Suprapubic skin (tissue), 4 donors: ENCODE measurements at regions not wholly inside any gene's neighbourhood (a gene's known extent, or its start where the extent isn't known, plus 50 kb on each side); places are given as distances from the start of the nearest gene placed in this dataset.
A peak's percentile ranks its signal among the peaks of the same experiment; 100 is the strongest.

Experiments
- DNase-seq, 2 donors: peaks; one replicate each; pipeline ENCODE4 v3.0.0-alpha.2; 2019; ENCODE audit warnings: low spot score in 2 of 2
- H3K27ac ChIP-seq: fragments of 200-600 bp; sonication (generic); one replicate; pipeline ENCODE4 v1.5.1; 2019
- H3K27me3 ChIP-seq: fragments of 200-600 bp; sonication (generic); one replicate; pipeline ENCODE4 v1.5.1; 2019
- H3K36me3 ChIP-seq: fragments of 200-600 bp; sonication (generic); one replicate; pipeline ENCODE4 v1.5.1; 2019
- H3K4me1 ChIP-seq: fragments of 200-600 bp; sonication (generic); one replicate; pipeline ENCODE4 v1.5.1; 2019
- H3K4me3 ChIP-seq: fragments of 200-600 bp; sonication (generic); one replicate; pipeline ENCODE4 v1.5.1; 2019; ENCODE audit warnings: mild to moderate bottlenecking
- H3K9me3 ChIP-seq: fragments of 200-600 bp; sonication (generic); one replicate; pipeline ENCODE4 v1.5.1; 2019
- CTCF ChIP-seq, 2 donors: fragments of 200-600 bp in 1 of 2; fragments of 450-650 bp in 1 of 2; sonication (generic) in 1 of 2; IDR thresholded peaks; one replicate each; pipeline ENCODE4 v1.5.1; 2016 to 2019; ENCODE audit warnings: antibody characterized with exemption in 2 of 2, mild to moderate bottlenecking in 1 of 2, moderate library complexity in 1 of 2
- EP300 ChIP-seq: sonication (generic); formaldehyde crosslinking; IDR thresholded peaks from one replicate; pipeline ENCODE4 v1.6.1; 2017; ENCODE audit warnings: antibody characterized with exemption
- POLR2A ChIP-seq, 2 donors: fragments of 450-650 bp; IDR thresholded peaks; one replicate each; pipeline ENCODE4 v1.6.1; 2017; ENCODE audit warnings: antibody characterized with exemption in 2 of 2, mild to moderate bottlenecking in 2 of 2, moderate library complexity in 2 of 2
- POLR2AphosphoS5 ChIP-seq, 3 donors: sonication (generic); formaldehyde crosslinking; IDR thresholded peaks; one replicate each; pipeline ENCODE4 v1.6.1; 2017; ENCODE audit warnings: antibody characterized with exemption in 3 of 3
- WGBS: methylation state at CpG from one replicate; pipeline ENCODE4 v1.1.5; 2018; 5-methylcytosine and 5-hydroxymethylcytosine counted together

GRCh38 chr1:149846042-149846441 lies 53.3 kb upstream of the BOLA1 start:
- no peak overlapping the region for H3K27ac ChIP-seq
- TF ChIP-seq CTCF (IDR thresholded peaks at IDR 0.05) (no peak), EP300 (no peak), POLR2AphosphoS5 (IDR thresholded peaks at IDR 0.05) (no peak), POLR2A (IDR thresholded peaks at IDR 0.05) (no peak)
- H3K4me1 ChIP-seq, result peaks cover 58% of the 10 kb centered on the region
- no peak for DNase-seq
- H3K36me3 ChIP-seq, result no peaks in the 10 kb centered on the region
- H3K4me3 ChIP-seq, result no peak overlapping the region
- H3K9me3 ChIP-seq, result no peaks in the 10 kb centered on the region
- H3K27me3 ChIP-seq, result no peaks in the 10 kb centered on the region
- WGBS, result 92% methylated on average over 3 of the region's 3 CpGs

GRCh38 chr1:149846593-149847466 lies 52.5 kb upstream of the BOLA1 start:
- Histone ChIP-seq H3K4me3 (no peak overlapping the region), H3K36me3 (no peaks in the 10 kb centered on the region), H3K27me3 (no peaks in the 10 kb centered on the region), H3K9me3 (no peaks in the 10 kb centered on the region), H3K27ac (no peak overlapping the region), H3K4me1 (peaks cover 58% of the 10 kb centered on the region)
- 89% methylated on average over 3 of the region's 3 CpGs for WGBS
- TF ChIP-seq CTCF (IDR thresholded peaks at IDR 0.05), result no peak
- TF ChIP-seq POLR2A (IDR thresholded peaks at IDR 0.05), result no peak
- no peak for TF ChIP-seq POLR2AphosphoS5 (IDR thresholded peaks at IDR 0.05)
- no peak for TF ChIP-seq EP300
- DNase-seq, result no peak

- H3K4me3 ChIP-seq, result no peak overlapping the region
- H3K4me1 ChIP-seq, result peaks cover 56% of the 10 kb centered on the region
- whole genome bisulfite sequencing, result 10% methylated on average over 3 of the region's 3 CpGs
These were observed 50.8 kb upstream of the BOLA1 start for GRCh38 chr1:149848340-149849110.

GRCh38 chr1:149849111-149849946 lies 50.0 kb upstream of the BOLA1 start:
- H3K9me3 ChIP-seq, result no peaks in the 10 kb centered on the region
- DNase-seq, result no peak
- H3K36me3 ChIP-seq, result no peaks in the 10 kb centered on the region
- peaks cover 48% of the 10 kb centered on the region for H3K4me1 ChIP-seq
- TF ChIP-seq CTCF (IDR thresholded peaks at IDR 0.05), result no peak
- TF ChIP-seq POLR2AphosphoS5 (IDR thresholded peaks at IDR 0.05), result no peak
- no peak for TF ChIP-seq POLR2A (IDR thresholded peaks at IDR 0.05)
- TF ChIP-seq EP300, result no peak
- peak overlapping the region; percentile 52 for H3K4me3 ChIP-seq
- H3K27ac ChIP-seq, result no peak overlapping the region
- no peaks in the 10 kb centered on the region for H3K27me3 ChIP-seq
- WGBS, result 29% methylated on average over 10 of the region's 10 CpGs

More at GRCh38 chr1:149848340-149849110, 50.8 kb upstream of the BOLA1 start:
- Histone ChIP-seq H3K9me3 (no peaks in the 10 kb centered on the region), H3K27me3 (no peaks in the 10 kb centered on the region), H3K36me3 (no peaks in the 10 kb centered on the region), H3K27ac (no peak overlapping the region)
- TF ChIP-seq POLR2A (IDR thresholded peaks at IDR 0.05) (no peak), EP300 (no peak), CTCF (IDR thresholded peaks at IDR 0.05) (no peak), POLR2AphosphoS5 (IDR thresholded peaks at IDR 0.05) (no peak)
- no peak for DNase-seq
